Posterior vena cava (tissue), 2 donors: ENCODE measurements at regions not wholly inside any gene's neighbourhood (a gene's known extent, or its start where the extent isn't known, plus 50 kb on each side); places are given as distances from the start of the nearest gene placed in this dataset.
"Not testable (repeated sequence)": the region's sequence is repeated elsewhere in the genome, so short reads cannot be mapped to it uniquely, and the experiment has no call there.

Experiments used
- DNase-seq: peaks from one replicate; pipeline ENCODE4 v3.0.0-alpha.2; 2020; ENCODE audit warnings: low spot score
- intact Hi-C, 2 donors: fragments of 100-400 bp; cut with DNase I; formaldehyde crosslinking; loops; one replicate each; pipeline versions ENCODE4 v1.14.1 to v1.14.2; 2022 to 2023
- donor health status: DM: yes; HTN: yes; CAD: no.
- donor health status: DM: yes; HTN: yes; CAD: no.

DNA sequence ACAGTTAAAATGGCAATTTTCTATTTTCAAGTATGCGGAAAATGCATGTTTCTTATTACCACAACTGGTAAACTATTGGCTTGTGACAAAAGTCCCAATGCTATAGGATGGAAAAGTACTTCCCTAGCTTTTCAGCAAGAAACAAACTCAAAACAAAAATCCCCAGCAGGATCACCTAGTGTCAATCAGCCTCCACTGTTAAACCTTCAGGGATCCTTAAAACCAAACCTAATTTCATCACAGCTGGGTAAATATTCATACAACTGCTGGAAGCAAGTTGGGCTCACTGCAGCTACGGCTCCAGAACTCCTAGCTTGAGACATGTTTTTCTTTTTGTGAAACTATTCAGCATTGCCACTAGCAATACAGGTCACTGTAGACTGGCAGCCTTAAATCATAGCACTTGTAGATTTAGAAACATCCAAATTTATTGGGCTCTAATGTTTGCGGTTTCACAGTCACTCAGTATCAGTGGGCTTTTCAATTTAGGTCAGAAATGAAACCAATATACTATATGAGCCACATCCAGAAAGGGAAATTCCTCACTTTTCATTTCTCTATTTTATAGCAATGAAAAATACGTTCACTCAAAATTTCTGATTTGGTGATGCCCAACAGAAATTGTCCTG, 145.2 kb upstream of the ANK3 start:
- DNase-seq, result no peak
- intact Hi-C loops, result no loop called here

DNA sequence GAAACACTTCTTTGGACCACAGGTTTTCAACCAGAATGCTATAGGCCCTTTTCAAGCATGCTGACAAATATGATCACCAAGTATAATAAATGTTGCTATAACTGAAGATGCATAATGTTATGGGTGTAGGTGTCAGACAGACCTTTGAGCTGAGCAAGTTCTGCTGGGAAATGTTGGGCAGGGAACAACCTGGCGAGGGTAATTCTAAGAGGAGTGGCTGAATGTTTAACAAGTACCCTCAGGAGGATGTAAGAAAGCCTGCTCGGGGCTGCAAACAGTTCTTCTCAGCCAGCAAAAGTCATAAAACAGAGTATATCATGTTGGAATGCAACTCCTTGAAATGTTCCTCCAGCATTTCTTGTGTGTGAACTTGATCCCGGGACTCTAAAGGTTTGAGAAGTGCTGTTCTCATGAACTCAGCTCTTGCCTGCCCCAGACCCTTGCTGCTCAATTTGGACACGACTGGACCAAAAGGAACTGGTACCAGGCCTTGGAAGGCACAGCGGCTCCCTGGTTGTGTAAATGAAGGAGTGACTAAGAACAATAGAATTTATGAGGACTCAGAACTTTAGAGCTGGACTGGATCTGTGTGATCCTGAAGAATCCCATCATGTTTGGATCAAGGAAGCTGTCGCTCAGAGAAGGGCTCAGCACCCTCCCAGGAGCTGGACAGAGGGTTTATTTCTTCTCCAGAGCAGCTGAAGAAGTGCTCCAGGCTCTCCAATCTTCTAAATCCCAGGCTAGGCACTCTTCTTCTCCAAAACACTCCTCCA, 143.2 kb upstream of the ANK3 start:
- DNase-seq, result no peak
- intact Hi-C loops, result no loop called here

DNA sequence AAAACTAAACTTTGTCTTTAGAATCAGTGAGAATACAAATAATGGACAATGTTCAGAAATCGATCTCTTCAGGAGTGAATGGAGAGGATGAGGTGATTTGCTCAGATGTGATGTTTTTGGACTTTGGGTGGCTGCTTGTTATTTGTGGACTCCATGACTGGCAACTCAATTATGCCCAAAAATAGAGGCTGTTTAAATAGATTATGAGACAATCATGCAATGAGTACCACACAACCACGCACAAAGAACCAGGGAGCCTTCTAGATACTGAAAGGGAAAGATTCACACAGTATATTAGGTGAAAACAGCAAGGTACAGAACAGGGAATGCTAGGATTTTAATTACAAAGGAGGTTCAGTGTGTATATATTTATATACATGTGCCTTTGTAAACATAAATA, 141.3 kb upstream of the ANK3 start:
- no peak for DNase-seq
- intact Hi-C loops, result no loop called here

DNA sequence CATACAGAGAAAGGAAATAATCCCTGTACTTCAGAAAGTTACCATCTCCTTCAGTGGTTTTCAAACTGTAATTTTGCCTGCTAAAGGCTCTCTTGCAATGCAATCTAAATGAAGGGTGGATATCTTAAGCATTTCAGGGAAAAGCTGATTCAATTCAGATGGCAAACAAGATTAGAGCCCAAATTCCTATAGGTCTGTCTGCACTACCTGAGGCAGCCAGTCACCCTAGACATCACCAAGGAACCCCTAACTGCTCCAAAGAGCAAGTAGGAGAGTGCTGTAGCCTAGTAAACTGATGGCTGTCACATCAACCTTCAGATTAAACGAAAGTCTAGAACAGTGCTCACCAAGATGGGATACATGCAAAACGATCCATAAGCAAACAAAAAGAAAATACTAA, 138.0 kb upstream of the ANK3 start:
- intact Hi-C loops, result no loop called here
- no peak for DNase-seq

DNA sequence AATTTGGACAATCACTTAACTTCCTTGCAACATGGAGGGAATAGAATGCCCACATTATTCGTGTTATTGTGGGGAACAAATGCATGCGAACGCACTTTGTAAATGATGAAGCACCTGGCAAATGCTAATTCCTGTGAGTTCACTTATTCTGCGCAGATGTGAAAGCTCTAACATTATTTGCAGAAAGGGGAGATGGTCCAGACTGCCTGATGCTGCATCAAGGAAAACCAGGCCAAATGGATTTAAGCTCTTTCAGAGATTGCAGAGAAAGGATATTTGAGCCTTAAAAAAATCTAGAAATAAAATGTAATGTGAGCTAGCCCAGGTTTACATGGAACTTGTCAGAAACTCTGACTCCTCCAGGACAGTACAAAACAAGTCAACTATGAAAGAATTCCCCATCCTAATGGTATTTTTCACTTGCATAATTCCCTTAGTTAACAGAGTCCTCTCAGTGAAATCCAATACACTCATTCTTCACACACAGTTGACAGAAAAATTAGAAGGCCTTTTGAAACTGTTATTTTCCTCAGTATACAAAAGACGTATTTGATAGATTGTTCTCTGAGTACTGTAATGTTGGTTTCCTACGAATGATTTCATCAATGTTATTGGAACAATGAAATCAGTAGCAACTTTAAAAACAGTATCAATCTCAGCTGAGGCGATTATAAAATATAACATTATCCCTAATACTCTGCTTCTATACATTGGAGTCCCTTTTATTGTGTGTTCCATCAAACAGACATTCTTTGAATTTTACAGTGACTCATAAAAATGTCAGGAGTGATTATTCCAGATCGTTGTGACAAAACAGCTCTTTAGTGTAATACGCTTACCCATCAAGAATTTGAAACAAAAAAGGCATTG, 136.3 kb upstream of the ANK3 start:
- DNase-seq, result no peak
- intact Hi-C loops, result no loop called here

DNA sequence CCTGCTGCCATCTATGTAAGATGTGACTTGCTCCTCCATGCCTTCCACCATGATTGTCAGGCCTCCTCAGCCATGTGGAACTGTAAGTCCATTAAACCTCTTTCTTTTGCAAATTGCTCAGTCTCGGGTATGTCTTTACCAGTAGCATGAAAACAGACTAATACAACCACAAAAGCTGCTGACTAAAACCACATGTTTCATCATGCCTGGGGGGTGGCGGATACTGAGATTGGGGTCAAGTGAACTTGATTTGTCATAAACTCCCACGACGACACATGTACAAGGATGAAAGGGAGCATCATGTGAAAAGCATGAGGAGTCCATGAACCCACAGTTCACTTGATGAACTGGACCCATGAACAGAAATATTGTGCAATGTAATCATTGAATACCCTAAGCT, 134.9 kb upstream of the ANK3 start:
- no peak for DNase-seq
- intact Hi-C loops, result no loop called here

DNA sequence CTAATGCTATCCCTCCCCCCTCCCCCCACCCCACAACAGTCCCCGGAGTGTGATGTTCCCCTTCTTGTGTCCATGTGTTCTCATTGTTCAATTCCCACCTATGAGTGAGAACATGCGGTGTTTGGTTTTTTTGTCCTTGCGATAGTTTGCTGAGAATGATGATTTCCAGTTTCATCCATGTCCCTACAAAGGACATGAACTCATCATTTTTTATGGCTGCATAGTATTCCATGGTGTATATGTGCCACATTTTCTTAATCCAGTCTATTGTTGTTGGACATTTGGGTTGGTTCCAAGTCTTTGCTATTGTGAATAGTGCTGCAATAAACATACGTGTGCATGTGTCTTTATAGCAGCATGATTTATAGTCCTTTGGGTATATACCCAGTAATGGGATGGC, 133.7 kb upstream of the ANK3 start:
- DNase-seq, intact Hi-C loops: not testable (repeated sequence)

DNA sequence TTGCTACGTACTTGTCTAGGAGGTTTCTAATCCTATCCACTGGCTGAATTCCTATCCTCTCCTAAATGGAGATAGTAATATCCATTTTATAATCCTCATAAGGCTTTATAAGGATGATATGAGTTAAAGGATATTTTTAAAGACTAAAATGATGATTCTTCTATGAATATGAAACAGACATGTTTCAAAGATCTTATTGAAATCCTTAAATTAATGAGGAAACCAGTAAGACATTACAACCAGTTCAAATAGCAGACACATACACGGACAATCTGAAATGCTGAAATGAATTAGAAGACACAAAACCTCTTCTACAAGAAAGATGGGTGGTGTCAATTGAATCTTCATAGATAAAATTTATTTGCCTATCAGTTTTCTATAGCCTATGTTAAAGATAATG, 132.9 kb upstream of the ANK3 start:
- intact Hi-C loops, result no loop called here
- no peak for DNase-seq

DNA sequence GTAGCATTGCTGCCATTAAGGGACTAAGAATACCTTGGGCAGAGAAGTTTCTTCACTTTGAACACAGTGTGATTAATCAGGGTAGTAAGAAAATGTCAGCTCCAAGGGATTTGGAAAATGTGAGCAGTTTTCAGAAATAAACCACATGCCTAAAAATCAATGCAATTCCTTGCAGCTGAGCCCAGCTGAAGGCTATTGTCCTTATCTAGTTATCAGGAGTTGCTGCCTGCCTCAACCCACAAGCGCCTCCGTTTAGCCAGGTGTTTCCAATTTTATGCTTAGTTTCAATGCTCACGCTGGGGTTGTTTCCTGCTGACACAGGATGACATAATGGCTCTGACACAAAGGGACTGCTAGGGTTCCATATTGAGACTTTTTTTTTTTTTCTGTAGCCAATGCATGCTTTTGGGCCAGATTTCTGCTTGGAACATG, 132.3 kb upstream of the ANK3 start:
- no peak for DNase-seq
- intact Hi-C loops, result no loop called here

DNA sequence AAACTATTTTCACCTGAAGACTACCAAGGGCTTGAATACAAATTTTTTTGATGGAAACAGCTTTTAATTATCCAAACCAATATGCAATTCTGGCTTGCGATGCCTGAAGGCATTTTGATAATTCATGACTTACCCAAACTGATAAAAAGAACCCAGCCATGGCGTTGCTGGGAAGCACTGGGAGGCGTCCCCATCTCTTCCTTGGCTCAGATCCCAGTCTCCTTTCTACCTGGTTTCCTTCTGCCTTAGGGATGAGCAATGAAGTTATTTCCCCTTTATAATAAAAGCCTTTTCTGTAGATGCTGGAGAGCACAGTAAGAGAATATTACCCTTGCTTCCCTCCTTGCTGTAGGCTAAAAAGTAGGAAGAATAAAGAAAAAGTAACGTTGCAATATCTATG, 129.1 kb upstream of the ANK3 start:
- intact Hi-C loops, result no loop called here
- DNase-seq, result no peak

DNA sequence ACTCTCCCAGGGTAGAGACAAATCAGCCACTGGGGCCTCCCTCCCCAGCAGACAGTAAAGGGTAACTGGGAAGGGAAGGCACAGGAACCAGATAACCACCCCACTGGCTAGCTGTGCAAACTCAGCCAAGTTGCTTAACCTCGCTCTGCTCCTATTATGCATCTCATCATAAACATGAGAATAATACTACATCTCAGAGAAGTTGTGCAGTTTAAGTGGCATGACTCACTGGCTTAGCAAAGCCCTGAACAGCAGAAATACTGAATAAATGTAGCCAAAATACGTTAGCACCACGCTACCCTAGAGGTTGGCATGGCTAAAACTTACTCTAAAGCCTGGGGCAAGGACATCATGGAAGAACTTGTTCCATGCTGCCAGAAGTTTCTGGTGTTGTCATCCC, 128.1 kb upstream of the ANK3 start:
- DNase-seq, result no peak
- intact Hi-C loops, result no loop called here

DNA sequence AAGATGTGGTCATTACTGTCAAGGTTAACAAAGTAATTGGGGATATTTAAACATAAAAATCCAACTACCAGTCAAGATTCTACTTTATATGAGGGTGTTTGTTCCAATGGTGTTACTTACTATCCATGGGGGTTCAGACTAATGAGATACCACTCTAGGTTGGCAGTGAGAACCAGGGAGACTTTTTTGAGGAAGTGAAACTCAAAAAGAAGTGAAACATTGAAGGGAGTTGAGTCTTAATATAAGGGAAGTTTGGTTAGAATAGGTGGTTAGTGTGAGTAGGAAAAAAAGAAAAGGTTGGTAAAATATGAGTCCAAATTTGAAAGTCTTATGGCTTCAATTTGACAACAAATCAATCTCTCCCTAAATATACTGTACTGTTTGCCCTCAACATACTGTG, 123.6 kb upstream of the ANK3 start:
- intact Hi-C loops, result no loop called here

DNA sequence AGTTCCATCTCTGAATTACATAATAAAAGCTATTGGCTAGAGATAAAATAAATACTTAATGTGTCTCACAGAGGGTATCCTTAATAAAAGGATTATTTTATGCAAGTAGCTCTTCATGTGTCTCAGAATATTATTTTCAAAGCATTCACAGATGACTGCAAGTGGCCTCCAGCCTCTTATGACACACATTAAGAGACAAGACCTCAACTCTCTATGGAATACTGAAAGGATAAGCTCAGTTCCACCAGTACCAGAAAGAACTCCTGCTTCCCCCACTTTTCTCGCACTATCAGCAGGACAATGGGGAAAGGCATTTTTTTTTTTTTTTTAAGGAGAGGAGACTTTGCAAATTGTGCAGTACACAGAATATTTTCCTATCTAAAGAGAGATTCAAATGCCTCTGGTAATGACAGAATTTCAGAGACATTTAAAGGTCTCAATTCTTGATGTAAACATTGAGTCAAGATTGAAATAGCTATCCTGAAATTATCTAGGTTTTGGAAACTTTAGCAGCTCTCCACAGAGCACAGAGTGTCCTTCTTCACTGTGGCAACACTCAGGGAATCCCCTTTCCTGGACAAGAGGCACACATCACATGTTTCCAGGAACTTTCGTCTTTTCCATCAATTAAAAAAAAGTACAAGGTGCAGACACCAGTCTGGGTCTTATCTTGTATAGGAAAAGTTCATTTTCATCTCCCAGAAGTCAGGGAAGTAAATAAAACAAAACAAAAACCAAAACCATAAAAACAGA, 122.0 kb upstream of the ANK3 start:
- no peak for DNase-seq
- intact Hi-C loops, result no loop called here

More for the DNA sequence above, 123.6 kb upstream of the ANK3 start:
- DNase-seq, result no peak

DNA sequence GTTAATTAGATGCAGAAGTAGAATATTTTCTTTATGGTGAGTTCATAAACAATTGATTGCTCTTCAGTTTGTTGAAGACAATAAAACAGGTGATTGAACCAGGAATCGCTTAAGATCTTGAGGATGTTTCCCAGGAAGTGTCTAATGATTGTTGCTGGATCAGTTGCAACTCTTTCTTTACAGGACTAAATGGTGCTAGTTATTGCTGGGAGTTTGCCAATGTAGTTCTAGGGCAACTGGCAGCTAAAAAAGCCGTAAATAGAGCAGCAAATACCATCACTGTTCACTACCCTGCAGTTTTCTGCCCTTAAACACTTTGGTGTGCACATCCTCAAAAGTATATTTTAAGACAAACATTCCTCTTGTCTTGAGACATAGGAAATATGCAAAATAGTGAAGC, 119.2 kb upstream of the ANK3 start:
- intact Hi-C loops, result no loop called here
- DNase-seq, result no peak

DNA sequence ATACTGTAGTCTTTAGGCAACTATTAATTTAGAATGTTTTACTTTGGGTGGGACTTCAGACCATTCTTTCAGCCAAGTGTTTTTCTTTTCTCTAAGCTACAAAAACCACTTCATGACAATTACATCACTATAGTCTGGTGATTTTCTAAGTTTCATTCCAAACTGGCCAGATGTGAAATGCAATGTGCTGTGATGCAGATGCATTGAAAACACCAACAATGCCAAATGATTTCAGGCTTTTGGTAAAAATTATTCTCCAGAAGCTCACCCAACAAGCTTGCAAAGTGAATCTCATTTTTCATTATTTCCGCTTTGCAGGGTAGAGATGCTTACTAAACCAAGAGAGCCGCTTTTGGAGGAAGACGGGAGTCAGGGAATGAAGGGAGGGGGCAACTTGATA, 118.4 kb upstream of the ANK3 start:
- DNase-seq, result no peak
- intact Hi-C loops, result no loop called here

DNA sequence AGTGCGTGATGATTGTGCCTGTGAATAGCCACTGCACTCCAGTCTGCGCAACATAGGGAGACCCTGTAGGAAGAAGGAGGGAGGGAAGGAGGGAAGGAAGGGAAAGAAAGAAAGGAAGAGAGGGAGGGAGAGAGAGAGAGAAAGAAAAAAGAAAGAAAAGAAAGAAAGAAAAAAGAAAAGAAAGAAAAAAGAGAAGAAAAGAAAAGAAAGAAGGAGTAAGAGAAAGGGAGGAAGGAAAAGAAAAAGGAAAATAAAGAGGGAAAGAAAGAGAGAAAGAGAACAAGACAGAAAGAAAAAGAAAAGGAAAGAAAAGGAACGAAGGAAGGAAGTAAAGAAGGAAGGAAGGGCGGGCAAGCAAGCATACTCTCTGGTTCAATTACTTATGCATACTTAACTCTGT, 112.9 kb upstream of the ANK3 start:
- intact Hi-C loops, result no loop called here
- no peak for DNase-seq

DNA sequence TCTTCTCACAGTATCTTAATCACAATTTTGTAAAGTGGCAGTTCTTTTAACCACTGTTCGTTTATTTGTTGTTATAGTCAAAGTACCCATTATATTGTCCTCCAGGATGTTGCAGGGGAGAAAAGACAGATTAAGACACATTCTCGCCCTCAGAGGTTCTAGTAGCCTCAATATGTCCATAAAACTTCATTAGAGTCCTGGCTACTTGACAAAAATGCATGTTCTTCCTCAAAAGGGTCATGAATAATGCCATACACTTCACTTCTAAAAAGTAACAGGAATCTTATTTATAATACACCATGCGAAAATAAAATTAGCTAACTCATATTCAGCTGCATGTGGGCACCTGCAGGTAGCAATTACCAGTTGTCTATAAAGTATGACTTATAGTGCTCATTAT, 109.3 kb upstream of the ANK3 start:
- DNase-seq, result no peak
- intact Hi-C loops, result no loop called here

DNA sequence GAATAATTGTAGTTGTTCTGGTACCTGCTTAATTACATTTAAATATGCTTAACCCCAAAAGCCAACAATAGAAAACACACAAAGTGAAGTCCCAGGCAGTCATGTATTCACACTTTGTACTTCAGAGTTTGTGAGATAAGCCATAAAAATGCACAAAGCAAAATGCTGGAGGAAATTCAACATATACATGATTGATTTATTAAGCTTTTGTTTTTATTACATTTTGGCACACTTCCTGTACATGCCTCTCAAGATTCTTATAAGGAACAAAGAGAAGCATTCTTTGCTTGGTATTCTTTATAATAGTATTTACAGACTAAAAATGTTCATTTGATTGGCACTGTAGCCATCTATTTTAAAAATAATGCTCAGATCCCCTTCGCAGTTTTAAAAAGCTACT, 107.7 kb upstream of the ANK3 start:
- intact Hi-C loops, result no loop called here
- no peak for DNase-seq

DNA sequence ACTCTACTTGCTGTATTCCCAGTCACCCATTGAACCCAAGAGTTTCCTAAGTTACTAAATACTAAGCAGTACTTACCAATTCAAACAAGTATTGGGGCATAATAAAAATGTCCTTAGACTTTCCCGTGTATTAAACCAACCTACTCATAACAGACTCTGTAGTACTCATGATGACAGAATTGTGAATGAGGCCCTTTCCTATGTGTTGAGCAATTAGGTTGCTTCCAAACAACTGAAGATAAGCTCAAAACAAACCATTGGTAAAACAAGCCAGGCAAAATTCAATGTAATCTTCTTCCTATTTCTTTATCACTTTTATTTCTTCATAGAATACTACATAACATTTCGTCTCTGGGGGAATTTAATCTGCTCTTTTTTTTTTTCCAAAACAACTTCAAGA, 106.5 kb upstream of the ANK3 start:
- no peak for DNase-seq
- intact Hi-C loops, result no loop called here
